DMS 273 (cell line): ENCODE measurements at regions not wholly inside any gene's neighbourhood (a gene's known extent, or its start where the extent isn't known, plus 50 kb on each side); places are given as distances from the start of the nearest gene placed in this dataset.
"Not testable (repeated sequence)": the region's sequence is repeated elsewhere in the genome, so short reads cannot be mapped to it uniquely, and the experiment has no call there.

Experiments
- DNase-seq: peaks from one replicate; lab custom pipeline; 2025; ENCODE audit not compliant: unreplicated experiment; lab: John Stamatoyannopoulos, UW

DNA sequence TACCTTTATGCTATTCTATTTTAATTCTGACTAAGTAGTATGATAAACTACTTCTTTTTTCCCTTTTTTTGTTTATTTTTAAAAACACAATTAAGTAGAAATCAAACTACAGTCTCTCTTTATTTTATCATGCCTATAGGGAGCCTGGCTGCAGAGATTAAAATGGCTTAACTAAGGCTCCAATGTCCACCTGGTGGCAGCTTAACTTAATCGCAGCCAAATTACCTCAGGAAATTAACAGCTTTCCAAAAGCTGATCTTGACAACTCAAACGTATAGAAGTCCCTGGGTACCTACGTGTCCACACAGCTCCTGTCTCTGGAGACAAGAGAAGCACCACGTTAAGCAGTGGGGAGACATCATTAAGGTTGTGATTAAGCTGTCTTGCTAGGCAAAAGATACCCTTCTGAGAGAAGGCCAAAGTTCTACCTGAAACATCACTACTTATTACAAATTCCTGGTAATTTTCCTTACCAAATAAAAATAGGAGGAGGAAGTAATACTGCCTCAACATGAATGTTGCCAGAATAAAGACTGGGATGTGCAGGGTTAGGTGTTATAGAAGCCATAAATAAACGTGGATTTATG is 63.2 kb upstream of the SNX19 start:
- DNase-seq = peak; percentile 24

DNA sequence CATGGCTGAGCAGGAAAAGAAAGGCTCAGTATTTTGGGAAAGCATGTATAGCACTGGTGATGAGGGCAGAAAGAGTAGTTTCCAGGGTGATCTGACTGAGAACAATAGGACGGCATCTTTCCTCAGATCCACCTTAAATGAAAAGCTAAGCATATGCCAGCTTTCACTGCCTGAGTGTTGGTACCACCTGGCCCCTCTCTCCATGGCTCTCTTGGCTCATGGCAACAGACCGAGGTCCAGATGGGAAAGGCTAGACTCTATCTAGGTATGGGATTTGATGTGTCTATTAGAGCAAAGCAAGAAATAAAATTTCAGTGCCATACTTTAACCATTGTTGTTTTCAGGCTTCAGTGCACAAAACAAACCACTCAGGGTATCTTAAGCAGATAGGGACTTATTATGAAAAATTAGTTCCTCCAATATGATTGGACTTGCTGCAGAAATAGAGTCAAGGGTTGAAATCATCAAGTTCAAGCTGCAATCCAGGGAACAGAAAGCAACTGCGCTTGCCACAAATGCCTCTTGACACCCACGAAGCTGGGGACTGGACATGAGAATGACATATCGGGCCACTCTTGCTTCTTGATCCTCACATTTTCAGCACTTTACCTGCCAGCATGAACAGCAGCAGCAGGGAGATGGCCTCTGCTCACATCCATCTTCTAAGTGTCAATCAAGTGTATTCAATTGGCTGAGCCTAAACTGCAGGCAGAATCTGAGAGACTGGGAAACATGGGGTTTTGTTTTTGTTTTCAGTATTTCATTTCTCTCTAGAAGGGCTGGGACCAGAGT is 64.0 kb upstream of the SNX19 start:
- DNase-seq = no peak

DNA sequence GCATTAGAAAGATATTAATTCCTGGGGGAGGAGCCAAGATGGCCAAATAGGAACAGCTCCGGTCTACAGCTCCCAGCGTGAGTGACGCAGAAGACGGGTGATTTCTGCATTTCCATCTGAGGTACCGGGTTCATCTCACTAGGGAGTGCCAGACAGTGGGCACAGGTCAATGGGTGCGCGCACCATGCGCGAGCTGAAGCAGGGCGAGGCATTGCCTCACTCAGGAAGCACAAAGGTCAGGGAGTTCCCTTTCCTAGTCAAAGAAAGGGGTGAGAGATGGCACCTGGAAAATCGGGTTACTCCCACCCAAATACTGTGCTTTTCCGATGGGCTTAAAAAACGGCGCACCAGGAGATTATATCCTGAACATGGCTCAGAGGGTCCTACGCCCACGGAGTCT is 68.0 kb upstream of the SNX19 start:
- DNase-seq = not testable (repeated sequence)

DNA sequence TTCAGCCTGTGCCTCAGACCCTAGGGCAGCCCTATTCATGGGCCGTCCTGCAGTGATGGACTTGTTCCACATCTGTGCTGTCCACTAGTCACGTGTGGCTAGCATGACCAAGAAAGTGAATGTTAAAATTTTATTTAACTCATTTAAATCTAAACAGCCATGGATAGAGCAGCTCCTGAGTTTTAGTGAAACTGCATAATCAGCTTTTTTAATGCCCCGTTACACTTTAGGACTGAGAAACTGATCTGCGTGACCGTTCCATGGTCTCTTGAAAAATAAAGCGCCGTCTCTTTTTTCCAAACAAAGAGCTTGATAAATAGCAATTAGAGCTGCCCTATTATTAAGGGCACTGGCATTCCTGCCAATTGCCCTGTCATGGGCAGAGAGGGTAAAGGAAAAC is 76.5 kb upstream of the SNX19 start:
- no peak for DNase-seq

DNA sequence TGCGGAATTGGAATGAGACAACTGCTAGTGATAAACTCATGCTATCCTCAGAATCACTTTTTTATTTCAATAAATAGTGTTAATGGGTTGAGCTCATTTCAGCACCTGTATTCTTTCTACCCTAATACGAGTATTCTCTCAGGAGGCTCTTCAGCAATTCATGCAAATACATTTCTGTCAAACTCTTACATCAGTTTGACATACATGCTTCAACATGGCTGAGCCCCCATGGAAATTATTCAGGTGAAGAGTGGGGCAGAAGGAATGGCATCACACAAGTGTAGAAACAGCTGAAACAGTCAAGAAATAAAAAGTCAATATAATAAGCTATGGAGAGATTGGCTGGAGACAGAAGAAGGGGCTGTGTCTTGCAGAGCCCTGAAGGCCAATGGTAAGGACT is 77.8 kb upstream of the SNX19 start:
- DNase-seq = no peak

DNA sequence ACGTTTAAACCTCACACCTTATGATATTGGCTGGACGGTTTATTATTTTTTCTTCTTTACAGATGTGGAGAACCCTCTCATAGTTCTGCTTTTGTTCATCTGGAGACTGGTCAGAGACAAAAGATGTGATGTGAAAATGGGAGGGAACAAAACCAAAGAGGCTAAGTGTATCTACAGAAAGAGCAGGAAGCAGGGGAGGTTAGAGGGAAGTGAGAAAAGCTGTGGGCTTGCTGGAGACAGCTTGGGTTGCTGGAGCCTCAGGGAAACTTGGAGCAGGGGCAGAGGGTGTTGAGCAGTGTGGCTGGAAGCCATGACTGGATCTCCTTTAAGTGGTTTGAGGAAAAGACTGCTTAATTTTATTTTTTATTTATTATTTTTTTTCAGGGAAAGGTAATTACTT is 79.0 kb upstream of the SNX19 start:
- no peak for DNase-seq

DNA sequence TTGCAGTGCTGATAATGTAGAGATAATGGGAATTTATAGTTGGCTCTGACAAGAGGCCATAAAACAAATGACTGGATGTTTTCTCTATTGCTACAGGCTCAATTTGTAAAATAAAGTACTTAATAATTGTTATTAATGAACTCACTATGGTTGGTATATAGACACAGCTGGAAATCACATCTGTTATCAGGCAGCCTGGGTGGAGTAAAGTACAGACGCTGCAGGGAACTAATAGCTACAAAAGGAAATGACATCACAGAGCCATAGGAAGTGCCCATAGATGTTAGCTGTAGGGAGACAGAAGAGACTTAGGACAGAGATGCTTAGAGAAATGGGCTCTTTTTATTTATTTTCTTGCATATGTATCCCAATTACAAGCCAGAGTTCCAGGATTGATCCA is 81.0 kb upstream of the SNX19 start:
- no peak for DNase-seq

DNA sequence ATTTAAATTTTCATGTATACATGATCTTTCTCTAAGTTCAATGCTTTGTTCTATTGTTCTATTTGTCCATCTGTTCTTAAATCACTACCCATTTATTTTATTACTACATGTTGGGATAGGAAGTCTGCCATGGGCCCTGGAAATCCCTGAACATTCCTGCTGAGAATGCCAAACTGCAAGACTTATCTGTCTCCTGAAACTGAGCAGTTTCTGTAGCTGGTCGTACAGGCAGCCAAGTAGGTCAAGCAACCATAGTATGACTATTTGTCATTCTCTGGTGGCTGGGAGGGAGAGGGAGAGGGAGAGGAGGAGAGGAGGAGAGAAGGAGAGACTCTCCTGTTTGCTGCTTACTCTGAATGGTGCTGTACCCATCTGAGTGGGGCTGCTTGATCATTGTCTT is 82.8 kb upstream of the SNX19 start:
- no peak for DNase-seq

DNA sequence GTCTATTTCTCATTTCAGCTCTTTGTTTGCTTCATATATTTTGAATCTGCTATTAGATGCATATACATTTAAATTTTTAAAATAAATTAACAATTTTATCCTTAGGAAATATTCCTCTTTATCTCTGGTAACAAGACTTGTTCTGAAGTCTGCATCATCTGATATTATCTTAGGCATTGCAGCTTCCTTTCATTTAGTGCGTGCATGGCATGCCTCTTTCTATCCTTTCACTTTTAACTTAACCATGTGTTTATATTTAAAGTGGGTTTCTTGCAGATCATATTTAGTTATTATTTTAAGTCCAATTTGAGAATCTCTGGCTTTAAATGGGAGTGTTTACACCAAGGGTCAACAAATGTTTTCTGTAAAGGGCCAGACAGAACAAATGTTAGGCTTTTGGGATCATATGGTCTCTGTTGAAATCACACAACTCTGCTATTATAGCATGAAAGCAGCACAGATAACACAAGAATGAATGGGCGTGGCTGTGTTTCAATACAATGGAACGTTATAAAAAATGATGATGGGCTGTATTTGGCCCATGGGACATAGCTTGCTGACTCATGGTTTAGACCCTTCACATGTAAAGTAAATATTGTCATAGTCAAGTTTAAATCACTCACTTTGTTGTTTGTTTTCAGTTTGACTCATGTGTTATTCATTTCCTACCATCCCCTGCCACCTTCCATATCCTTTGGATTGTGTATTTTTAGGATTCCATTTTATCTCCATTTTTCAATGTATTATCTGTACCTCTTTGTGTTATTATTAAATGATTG is 83.9 kb upstream of the SNX19 start:
- DNase-seq = no peak

DNA sequence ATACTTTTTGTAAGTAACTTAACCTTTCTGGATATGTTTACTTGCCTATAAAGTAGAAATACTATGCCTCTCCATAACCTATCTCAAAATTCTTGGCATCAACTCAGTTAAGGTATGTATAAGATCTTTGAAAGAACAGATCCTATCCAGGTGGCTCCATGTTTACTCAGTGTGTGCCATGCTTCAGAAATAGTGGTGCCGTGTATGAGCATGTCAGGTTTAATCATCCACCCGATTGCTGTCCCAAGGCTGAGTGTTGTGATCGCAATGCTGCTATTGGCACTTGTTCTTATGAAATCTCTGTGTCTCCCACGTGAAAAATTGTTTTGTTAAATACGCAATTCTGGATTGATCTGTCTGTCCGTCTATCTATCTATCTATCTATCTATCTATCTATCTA is 85.9 kb upstream of the SNX19 start:
- no peak for DNase-seq

DNA sequence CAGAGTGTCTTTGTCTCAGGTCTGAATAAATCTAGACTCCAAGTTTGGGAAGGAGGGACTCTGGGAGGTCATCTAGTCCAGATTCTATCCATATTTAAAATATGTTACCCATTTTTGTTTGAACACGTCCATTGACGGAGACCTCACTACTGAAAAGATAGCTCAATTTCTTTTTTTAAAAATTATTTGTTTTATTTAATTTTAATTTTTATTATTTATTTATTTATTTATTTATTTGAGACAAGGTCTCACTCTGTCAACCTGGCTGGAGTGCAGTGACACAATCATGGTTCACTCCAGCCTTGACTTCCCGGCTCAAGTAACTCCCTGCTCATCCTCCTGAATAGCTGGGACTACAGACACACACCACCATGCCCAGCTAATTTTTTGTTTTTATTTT is 89.5 kb upstream of the SNX19 start:
- DNase-seq = no peak

DNA sequence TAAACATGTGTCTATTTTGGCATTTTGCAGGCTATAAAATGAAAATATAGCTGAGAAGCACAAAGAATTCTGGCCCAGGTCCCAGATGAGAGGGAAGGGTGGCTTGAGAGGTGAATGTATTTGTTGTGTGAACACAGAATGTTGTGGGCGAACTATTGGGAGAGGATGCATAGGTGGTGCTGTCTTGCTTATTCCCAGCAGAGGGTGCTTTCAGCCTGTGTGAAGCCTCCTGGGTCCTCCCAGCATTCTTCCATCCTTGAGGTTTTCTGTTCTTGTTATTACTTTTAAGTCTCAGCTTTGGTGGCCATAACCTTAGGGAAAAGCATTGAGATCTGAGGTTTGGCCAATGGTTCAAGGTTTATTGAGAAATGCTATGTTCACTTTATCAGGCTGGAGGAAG is 108.7 kb upstream of the SNX19 start:
- DNase-seq = peak; percentile 0

DNA sequence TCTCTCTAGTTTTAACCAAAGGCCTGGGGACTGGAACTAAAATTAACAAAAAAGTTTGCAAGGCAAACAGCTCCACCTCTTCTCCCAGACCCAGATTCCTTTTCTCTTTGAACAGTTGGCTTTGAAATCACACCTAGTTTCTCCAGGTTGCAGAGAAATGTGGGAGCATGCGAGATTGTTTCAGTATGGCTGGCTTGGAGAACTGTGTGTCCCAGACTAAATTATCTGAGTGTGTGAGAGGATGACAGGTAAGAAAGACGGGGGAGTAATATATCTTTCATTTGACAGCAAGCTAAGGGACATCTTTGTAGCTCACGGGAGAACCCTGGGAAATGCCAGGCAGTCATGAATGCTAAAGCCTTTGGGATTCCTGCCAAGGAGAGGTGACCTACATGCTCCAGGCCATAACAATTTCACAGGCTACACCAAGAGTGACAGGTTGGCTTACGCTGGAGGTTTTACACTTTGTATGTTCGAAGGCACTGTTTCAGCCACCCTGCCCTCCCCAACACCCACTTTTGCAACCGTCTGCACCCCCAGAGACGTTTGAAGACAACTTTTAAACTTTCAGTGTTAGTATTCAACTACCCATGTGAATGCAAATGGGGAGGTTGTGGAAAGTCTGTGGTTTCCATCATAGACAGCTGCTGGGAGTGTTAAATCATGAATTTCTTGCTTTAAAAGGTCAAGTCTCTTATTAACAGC is 109.3 kb upstream of the SNX19 start:
- no peak for DNase-seq

DNA sequence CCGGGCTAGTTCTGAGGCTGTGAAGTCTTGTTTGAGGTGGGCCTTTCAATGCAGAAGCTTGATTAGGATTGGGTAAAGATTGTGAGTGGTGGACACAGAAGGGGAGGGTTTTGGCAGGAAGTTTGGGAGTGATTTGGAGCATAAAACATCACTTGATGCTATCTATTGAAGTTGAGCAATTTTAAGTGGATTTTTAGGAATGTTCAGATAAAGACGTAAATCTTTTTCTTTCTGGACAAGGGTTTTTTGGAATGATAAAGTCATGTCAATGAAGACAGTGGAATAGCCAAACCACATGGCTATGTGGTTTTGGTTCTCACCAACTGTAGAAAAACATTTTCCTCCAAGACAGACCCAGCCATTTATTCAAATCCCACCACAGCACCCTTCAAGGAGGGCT is 111.2 kb upstream of the SNX19 start:
- DNase-seq = no peak

DNA sequence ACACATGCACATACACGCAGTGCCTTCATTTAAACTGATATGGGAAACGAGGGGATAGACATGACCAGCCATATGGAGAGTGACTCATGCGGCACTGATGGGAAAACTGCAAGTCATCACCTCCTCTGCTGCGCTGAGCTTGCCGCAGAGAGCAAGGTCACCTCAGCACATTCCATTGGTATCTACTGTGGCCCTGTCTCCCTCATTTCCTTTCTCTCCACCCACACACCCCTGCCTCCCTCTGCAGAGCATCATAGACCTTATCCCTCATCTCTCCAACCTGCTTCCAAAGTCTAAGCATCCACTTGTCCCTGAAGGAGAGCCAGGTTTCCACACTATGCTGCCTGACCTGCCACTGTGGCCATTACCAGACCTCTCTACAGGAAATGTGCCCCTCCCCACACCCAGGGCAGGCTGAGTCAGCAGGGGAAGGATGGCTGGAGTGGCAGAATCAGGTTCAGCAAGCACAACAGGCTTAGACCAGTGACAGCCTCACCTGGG is 116.9 kb upstream of the SNX19 start:
- DNase-seq = no peak

DNA sequence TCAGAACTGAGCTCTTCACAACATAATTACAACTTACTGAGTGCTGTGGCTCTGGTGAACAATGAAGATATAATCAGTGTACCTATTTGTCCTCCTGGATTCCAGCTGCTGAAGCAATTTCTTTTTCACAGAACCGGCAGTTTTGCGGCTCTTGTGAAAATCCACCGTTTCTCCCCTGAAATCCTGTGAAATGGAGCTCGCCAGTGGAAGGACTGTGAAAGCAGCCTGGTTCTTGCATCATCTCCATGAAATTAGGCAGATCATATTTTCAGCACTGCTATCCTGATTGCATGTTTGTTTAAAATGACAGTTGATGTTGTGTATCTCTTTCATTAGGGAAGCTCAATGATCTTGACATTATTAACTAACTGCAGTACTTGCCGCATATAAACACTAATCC is 120.2 kb upstream of the SNX19 start:
- no peak for DNase-seq

DNA sequence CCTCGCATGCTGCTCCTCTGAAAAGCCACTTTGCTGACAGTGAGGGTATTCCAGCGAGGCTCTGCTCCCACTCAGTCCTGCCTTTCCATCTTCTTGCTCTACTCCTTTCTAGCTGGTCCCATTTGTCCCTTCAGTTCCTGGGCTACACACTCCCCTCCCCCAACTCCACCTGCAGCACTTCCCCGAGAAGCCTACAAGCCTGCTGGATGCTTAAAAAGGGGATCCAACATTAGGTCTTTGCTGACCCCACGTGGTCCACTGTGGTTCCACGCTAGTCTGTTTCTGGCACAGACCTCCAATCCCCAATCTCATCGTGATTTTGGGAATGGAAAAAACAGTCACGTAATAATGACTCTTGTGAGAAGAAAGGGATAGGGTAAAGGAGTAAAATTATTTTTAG is 121.6 kb upstream of the SNX19 start:
- DNase-seq = no peak

DNA sequence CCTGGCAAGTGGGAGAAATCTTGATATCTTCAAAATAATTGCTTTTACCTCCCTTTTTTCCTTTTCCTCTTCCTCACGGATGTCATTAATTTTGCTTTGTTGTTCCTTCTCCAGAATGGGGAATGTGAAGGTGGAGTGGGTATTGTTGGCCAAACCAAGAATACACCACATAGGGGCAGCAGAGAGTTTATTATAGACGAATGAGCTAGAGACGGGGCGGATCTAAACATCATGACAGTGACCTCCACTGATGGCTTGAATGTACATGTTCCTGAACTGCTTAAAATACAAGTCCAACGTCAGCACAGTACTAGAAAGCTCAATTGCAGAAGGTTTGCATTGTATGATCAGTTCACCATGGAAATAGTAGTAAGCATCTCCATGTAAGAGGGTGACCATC is 122.3 kb upstream of the SNX19 start:
- peak; percentile 1 for DNase-seq

DNA sequence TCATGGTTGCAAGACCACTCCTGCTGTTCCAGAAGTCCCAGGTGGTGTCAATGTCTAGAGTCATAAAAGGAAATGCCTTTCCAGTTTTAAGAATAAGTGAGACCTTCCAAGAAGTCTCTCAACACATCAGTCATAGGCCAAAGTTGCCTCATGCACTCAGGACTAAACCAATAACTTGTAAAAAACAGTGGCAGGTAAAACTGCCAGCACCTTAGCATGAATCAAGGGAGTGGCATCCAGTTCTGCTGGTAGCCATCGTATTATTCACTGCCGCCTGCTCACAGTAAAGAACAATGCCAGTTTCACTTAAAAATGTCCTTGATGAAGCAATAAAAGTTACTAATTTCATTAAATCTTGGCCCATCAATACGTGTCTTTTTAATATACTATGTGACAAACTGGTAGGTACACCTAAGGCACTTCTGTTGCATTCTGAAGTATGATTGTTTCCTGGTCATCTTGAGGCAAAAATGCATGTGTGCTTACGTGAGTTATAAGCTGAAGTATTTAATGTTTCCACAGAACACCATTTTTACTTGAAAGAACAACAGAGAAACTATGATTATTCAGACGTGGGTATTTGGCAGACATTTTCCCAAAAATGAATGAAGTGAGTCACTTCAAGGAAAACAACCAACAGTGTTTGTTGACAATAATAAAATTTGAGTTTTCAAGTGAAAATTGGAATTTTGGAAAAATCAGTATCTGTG is 125.2 kb upstream of the SNX19 start:
- no peak for DNase-seq

DNA sequence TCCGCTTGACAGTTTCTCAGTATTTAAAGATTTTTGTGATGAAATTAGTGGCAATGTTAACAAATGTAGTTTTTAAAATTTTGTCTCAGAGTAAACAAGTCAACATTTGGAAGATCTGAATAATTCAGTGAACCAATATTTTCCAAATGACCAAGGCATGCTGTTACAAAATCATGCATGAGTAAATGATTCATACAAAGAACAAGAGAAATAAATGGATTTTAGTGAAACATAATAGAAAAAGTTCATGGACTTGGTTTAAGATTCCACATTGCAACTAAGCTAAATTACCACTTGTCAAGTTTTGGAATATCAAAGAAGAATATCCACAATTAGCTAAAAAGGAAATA is 125.7 kb upstream of the SNX19 start:
- no peak for DNase-seq

DNA sequence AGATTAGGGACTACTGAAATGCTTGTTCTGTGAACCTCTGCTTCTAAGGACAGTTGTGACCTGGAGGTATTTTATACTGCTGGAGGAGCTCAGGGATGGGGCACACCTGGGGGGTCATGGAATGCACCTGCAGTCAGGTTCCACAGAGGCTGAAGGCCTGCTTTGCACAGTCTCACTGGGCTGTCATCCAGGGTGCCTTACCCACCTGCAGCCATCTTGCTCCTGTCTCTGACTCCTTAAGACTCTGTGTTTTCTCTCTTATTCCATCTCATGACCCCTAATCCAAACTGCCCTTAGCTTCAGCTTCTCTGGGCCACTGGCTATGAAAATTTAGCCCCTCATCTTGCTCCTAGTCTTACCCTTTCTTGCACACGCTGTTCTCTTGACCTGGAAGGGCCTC is 127.0 kb upstream of the SNX19 start:
- no peak for DNase-seq
